HEK293T (cell line): ENCODE measurements at regions not wholly inside any gene's neighbourhood (a gene's known extent, or its start where the extent isn't known, plus 50 kb on each side); places are given as distances from the start of the nearest gene placed in this dataset.

ENCODE experiments used
- CTCF ChIA-PET: fragments of 350-600 bp; formaldehyde crosslinking; extraction: SDS; loops from one replicate; lab custom pipeline; 2021; ENCODE audit warnings: antibody characterized with exemption, inconsistent platforms; lab: Yijun Ruan, JAX
- POLR2A ChIA-PET: fragments of 350-600 bp; formaldehyde crosslinking; extraction: SDS; loops from one replicate; lab custom pipeline; 2020; ENCODE audit warnings: antibody characterized with exemption, inconsistent platforms; lab: Yijun Ruan, JAX
- DNase-seq: peaks from one replicate; pipeline ENCODE4 v3.0.0; 2012; ENCODE audit warnings: mixed read lengths; ENCODE audit errors: extremely low spot score
- ARNT ChIP-seq: fragments of 450-650 bp; IDR thresholded peaks from 2 replicates; pipeline ENCODE4 v1.6.1; 2017; ENCODE audit warnings: mild to moderate bottlenecking
- BHLHE40 ChIP-seq: fragments of 450-650 bp; IDR thresholded peaks from 2 replicates; pipeline ENCODE4 v1.6.1; 2016; ENCODE audit warnings: mild to moderate bottlenecking, moderate library complexity, borderline replicate concordance
- CTBP1 ChIP-seq: fragments of 450-650 bp; IDR thresholded peaks from 2 replicates; pipeline ENCODE4 v1.6.1; 2016; ENCODE audit warnings: borderline replicate concordance
- ELF4 ChIP-seq: fragments of 450-650 bp; IDR thresholded peaks from 2 replicates; pipeline ENCODE4 v1.6.1; 2017; ENCODE audit warnings: antibody characterized with exemption
- FOXA1 ChIP-seq: fragments of 450-650 bp; IDR thresholded peaks from 2 replicates; pipeline ENCODE4 v1.6.1; 2016; ENCODE audit warnings: mild to moderate bottlenecking
- FOXK2 ChIP-seq: fragments of 450-650 bp; IDR thresholded peaks from 2 replicates; pipeline ENCODE4 v1.6.1; 2016; ENCODE audit warnings: mild to moderate bottlenecking
- FOXM1 ChIP-seq: fragments of 450-650 bp; IDR thresholded peaks from 2 replicates; pipeline ENCODE4 v1.6.1; 2017; ENCODE audit warnings: mild to moderate bottlenecking, borderline replicate concordance
- HDGF ChIP-seq: fragments of 450-650 bp; IDR thresholded peaks from 2 replicates; pipeline ENCODE4 v1.6.1; 2017; ENCODE audit warnings: antibody characterized with exemption, borderline replicate concordance
- L3MBTL2 ChIP-seq: fragments of 450-650 bp; conservative IDR thresholded peaks from 2 replicates; pipeline ENCODE4 v1.6.1; 2016; ENCODE audit warnings: mild to moderate bottlenecking
- LEF1 ChIP-seq: fragments of 450-650 bp; IDR thresholded peaks from 2 replicates; pipeline ENCODE4 v1.6.1; 2017; ENCODE audit warnings: mild to moderate bottlenecking, borderline replicate concordance
- NFRKB ChIP-seq: fragments of 450-650 bp; IDR thresholded peaks from 2 replicates; pipeline ENCODE4 v1.6.1; 2016; ENCODE audit warnings: mild to moderate bottlenecking, moderate library complexity
- SP1 ChIP-seq: fragments of 450-650 bp; IDR thresholded peaks from 2 replicates; pipeline ENCODE4 v1.6.1; 2017
- SUZ12 ChIP-seq: fragments of 450-650 bp; IDR thresholded peaks from 2 replicates; pipeline ENCODE4 v1.6.1; 2016; ENCODE audit warnings: mild to moderate bottlenecking
- TARDBP ChIP-seq: fragments of 450-650 bp; IDR thresholded peaks from 2 replicates; pipeline ENCODE4 v1.6.1; 2016
- ZNF384 ChIP-seq: fragments of 450-650 bp; IDR thresholded peaks from 2 replicates; pipeline ENCODE4 v1.6.1; 2016
- TF ChIP-seq, protein P1 (sequence below): fragments of 450-650 bp; IDR thresholded peaks from 2 replicates; pipeline ENCODE4 v1.6.1; 2016

DNA sequence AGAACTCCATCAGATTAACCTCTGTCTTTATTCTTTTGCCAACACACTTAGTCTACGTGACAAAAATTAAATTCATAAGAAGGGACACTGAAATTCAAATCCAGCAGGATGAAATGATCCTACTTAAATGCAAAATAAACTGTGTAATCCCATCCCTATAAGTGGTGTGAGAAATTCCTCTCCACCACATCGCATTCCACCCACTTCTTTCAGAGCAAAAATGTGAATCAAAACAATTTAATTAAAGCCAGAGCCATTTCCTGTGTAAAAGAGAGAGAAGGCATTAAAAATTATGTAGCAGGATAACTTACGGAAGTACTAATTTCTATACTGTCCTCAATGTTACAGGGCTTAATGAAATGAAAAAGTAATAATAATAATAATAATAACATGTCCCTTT lies 844.3 kb downstream of the GALC start:
- DNase-seq: no peak
- CTCF ChIA-PET: no interaction called here
- TF ChIP-seq ARNT (no peak), BHLHE40 (no peak), FOXK2 (no peak), HDGF (no peak), FOXM1 (no peak), NFRKB (no peak), FOXA1 (no peak), SUZ12 (no peak), ZNF384 (no peak), L3MBTL2 (no peak), SP1 (no peak), LEF1 (no peak), TARDBP (no peak), CTBP1 (no peak), ELF4 (no peak)
- TF ChIP-seq, protein P1, sequence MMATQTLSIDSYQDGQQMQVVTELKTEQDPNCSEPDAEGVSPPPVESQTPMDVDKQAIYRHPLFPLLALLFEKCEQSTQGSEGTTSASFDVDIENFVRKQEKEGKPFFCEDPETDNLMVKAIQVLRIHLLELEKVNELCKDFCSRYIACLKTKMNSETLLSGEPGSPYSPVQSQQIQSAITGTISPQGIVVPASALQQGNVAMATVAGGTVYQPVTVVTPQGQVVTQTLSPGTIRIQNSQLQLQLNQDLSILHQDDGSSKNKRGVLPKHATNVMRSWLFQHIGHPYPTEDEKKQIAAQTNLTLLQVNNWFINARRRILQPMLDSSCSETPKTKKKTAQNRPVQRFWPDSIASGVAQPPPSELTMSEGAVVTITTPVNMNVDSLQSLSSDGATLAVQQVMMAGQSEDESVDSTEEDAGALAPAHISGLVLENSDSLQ: no peak
- POLR2A ChIA-PET: no interaction called here

- no peak for TF ChIP-seq BHLHE40
- ChIA-PET POLR2A (no interaction called here), CTCF (no interaction called here)
- no peak for DNase-seq
These were observed 850.3 kb downstream of the GALC start for GRCh38 chr14:87142551-87143211.

DNA sequence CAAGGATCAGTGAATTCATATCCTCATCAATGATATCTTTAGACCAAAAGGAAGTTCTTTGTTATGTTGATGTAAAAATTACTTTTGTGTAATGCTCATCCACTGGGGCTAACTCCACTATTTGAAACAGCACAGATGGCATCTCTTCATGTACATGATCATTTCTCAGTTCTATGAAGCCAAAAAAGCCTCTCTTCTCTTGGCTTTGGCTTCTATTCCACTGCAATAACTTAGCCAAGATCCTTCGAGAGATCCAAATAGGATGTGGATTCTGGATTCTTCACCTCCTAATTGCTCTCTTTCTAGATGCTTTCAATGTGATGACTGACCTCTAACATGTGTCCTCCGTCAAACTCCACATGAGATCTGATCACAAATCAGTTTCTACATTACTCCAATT lies 851.2 kb downstream of the GALC start:
- no peak for DNase-seq
- CTCF ChIA-PET: no interaction called here
- POLR2A ChIA-PET: no interaction called here
- TF ChIP-seq ZNF384: no peak
- no peak for TF ChIP-seq L3MBTL2
- no peak for TF ChIP-seq FOXA1
- TF ChIP-seq BHLHE40: no peak
- no peak for TF ChIP-seq ARNT
- no peak for TF ChIP-seq FOXM1
- TF ChIP-seq SUZ12: no peak
- no peak for TF ChIP-seq FOXK2
- TF ChIP-seq ELF4: no peak
- no peak for TF ChIP-seq TARDBP
- TF ChIP-seq, protein P1: no peak

GRCh38 chr14:87139299-87139698 lies 853.7 kb downstream of the GALC start:
- DNase-seq: no peak
- CTCF ChIA-PET: no interaction called here
- POLR2A ChIA-PET: no interaction called here
- TF ChIP-seq FOXA1: no peak
- TF ChIP-seq HDGF: no peak
- no peak for TF ChIP-seq SP1
- no peak for TF ChIP-seq ARNT

DNA sequence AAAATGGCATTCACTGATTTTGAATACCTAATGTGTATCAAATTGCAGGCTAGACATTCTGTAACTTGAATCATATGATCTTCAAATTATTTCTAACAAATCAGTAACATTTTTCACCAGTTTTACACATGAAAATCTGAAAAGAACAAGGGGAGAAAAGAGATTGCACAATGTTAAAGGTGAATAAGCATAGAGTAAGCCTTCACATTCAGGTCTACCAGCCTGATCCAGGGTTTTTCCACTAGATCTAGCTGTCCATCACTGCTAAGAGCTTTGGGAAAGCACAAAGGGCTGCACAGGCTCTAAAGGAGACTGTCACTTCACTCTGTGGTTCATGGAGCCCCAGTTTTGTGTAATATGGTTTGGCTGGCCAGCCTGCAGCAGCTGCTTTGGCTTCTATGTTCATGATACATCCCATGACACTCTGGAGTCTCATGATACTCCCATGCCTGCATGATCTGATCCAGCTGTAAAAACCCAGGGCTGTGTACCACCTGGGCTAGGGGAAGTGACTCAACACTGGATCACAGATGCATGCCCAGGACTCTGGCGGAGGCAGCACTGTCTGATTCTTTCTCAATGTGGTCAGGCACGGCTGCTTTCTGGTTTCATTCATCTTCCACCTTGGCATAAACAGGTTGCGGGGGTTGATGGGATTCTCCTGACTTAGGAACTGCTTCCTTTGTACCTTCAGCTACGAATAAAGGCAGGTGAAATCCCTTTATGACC lies 859.7 kb downstream of the GALC start:
- CTCF ChIA-PET: no interaction called here
- DNase-seq: no peak
- TF ChIP-seq FOXA1: no peak
- TF ChIP-seq L3MBTL2: no peak
- no peak for TF ChIP-seq FOXK2
- TF ChIP-seq, protein P1: no peak
- TF ChIP-seq ARNT: no peak
- no peak for TF ChIP-seq SP1
- no peak for TF ChIP-seq ZNF384
- TF ChIP-seq ELF4: no peak
- no peak for TF ChIP-seq TARDBP
- no peak for TF ChIP-seq LEF1
- no peak for TF ChIP-seq NFRKB
- TF ChIP-seq FOXM1: no peak
- TF ChIP-seq BHLHE40: no peak
- no peak for TF ChIP-seq HDGF
- POLR2A ChIA-PET: no interaction called here

DNA sequence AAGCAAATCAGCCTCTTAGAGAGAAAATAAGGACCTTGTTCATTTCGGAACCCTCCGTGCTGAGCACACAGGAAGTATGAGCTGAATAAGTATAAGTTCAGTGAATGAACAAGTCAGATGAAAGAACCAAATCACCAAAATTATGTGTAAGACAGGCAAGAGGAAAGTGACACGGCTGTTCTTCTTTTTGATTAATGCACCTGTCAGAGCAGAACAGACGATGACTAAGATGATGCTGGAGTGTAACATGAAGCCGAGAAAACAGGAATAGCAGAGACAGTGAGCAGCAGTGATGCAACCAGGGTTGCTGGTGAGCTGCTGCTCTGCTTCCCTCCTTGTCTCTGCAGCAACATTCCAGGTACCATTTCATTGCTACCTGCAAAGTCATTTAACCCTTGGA lies 861.1 kb downstream of the GALC start:
- DNase-seq: no peak
- ChIA-PET POLR2A (no interaction called here), CTCF (no interaction called here)
- TF ChIP-seq ZNF384 (no peak), CTBP1 (no peak), L3MBTL2 (no peak), BHLHE40 (no peak)

DNA sequence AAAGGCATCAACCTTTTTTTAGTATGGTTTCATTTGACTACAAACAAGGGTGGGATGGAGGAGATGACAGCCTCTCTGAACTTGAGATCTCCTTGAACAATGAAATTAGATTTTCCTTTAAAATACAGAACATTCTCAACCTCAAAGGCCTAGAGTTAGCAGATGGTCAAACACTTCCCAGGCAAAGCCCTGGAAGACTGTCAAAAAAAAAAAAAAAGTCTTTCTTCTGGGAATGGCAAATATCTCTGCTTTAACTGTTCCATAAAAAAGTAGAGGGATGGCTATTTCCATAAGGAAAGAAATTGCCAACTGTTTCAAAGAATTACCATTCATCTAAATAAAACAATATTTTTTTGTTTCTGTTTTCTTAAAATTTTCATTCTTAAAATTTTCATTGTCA lies 870.8 kb downstream of the GALC start:
- ChIA-PET POLR2A (no interaction called here), CTCF (no interaction called here)
- DNase-seq: no peak
- TF ChIP-seq CTBP1: no peak
- TF ChIP-seq ARNT: no peak
- TF ChIP-seq FOXM1: no peak
- TF ChIP-seq ZNF384: no peak
- TF ChIP-seq LEF1: no peak
- TF ChIP-seq SUZ12: no peak
- TF ChIP-seq NFRKB: no peak
- no peak for TF ChIP-seq L3MBTL2
- TF ChIP-seq HDGF: no peak
- TF ChIP-seq TARDBP: no peak
- TF ChIP-seq SP1: no peak
- TF ChIP-seq BHLHE40: no peak
- TF ChIP-seq ELF4: no peak
